Neural progenitor cell (in vitro differentiated cells): ENCODE measurements at regions not wholly inside any gene's neighbourhood (a gene's known extent, or its start where the extent isn't known, plus 50 kb on each side); places are given as distances from the start of the nearest gene placed in this dataset.
A peak's percentile ranks its signal among the peaks of the same experiment; 100 is the strongest.
"Not testable (repeated sequence)": the region's sequence is repeated elsewhere in the genome, so short reads cannot be mapped to it uniquely, and the experiment has no call there.

Experiments
- DNase-seq: peaks from one replicate; pipeline ENCODE4 v3.0.0-alpha.2; 2016; ENCODE audit warnings: low spot score
- H2AFZ ChIP-seq: fragments of 200-600 bp; sonication (generic); replicated peaks from 2 replicates; pipeline ENCODE4 v1.6.1; 2016; ENCODE audit warnings: antibody characterized with exemption
- H3F3A ChIP-seq: fragments of 200-600 bp; sonication (generic); 2 replicates; pipeline ENCODE4 v1.6.1; 2016; ENCODE audit warnings: antibody characterized with exemption, low read depth
- H3K27ac ChIP-seq: fragments of 200-600 bp; sonication (generic); 2 replicates; pipeline ENCODE4 v1.5.1; 2016; ENCODE audit warnings: mild to moderate bottlenecking
- H3K27me3 ChIP-seq: fragments of 200-600 bp; sonication (generic); 2 replicates; pipeline ENCODE4 v1.6.1; 2016; ENCODE audit warnings: mild to moderate bottlenecking, moderate library complexity
- H3K36me3 ChIP-seq: fragments of 200-600 bp; sonication (generic); 2 replicates; pipeline ENCODE4 v1.5.1; 2016
- H3K4me1 ChIP-seq: fragments of 200-600 bp; sonication (generic); 2 replicates; pipeline ENCODE4 v1.6.1; 2016; ENCODE audit warnings: mixed run types
- H3K4me2 ChIP-seq: fragments of 200-600 bp; sonication (generic); 2 replicates; pipeline ENCODE4 v1.6.1; 2016
- H3K4me3 ChIP-seq: fragments of 200-600 bp; sonication (generic); 2 replicates; pipeline ENCODE4 v1.5.1; 2016
- H3K79me2 ChIP-seq: fragments of 200-600 bp; sonication (generic); 2 replicates; pipeline ENCODE4 v1.6.1; 2016; ENCODE audit warnings: low read depth
- H3K9ac ChIP-seq: fragments of 200-600 bp; sonication (generic); 2 replicates; pipeline ENCODE4 v1.6.1; 2016
- H3K9me3 ChIP-seq: fragments of 200-600 bp; sonication (generic); 2 replicates; pipeline ENCODE4 v1.5.1; 2016; ENCODE audit warnings: low read depth
- H4K20me1 ChIP-seq: fragments of 200-600 bp; sonication (generic); 2 replicates; pipeline ENCODE4 v1.6.1; 2016; ENCODE audit warnings: low read depth
- H3K27ac Mint-ChIP-seq: 3 replicates; pipeline ENCODE4 v1.8.0; 2021; ENCODE audit warnings: mixed read lengths
- H3K27me3 Mint-ChIP-seq: 2 replicates; pipeline ENCODE4 v1.8.0; 2022; ENCODE audit warnings: low read depth, mild to moderate bottlenecking, inconsistent platforms, moderate library complexity, mixed read lengths; ENCODE audit not compliant: insufficient read depth
- H3K36me3 Mint-ChIP-seq: 3 replicates; pipeline ENCODE4 v1.8.0; 2021; ENCODE audit warnings: mixed read lengths
- H3K4me1 Mint-ChIP-seq: 3 replicates; pipeline ENCODE4 v1.8.0; 2021; ENCODE audit warnings: mixed read lengths
- H3K4me3 Mint-ChIP-seq: 3 replicates; pipeline ENCODE4 v1.8.0; 2021; ENCODE audit warnings: mild to moderate bottlenecking, moderate library complexity, mixed read lengths
- H3K9me3 Mint-ChIP-seq: 3 replicates; pipeline ENCODE4 v1.8.0; 2020; ENCODE audit warnings: mixed read lengths
- CTCF ChIP-seq: fragments of 200-600 bp; sonication (generic); IDR thresholded peaks from 2 replicates; pipeline ENCODE4 v1.5.1; 2017; ENCODE audit warnings: antibody characterized with exemption, mild to moderate bottlenecking
- EZH2 ChIP-seq: fragments of 200-600 bp; sonication (generic); IDR thresholded peaks from 2 replicates; pipeline ENCODE4 v1.6.1; 2017; ENCODE audit warnings: antibody characterized with exemption, mild to moderate bottlenecking, moderate library complexity
- EZH2phosphoT487 ChIP-seq: fragments of 200-600 bp; sonication (generic); IDR thresholded peaks from 2 replicates; pipeline ENCODE4 v1.6.1; 2017; ENCODE audit warnings: antibody characterized with exemption

GRCh38 chr5:17999858-18000257 lies 365.6 kb downstream of the TAF11L14 start:
- Mint-ChIP-seq H3K4me1 (no peaks in the 10 kb centered on the region), H3K9me3 (no peaks in the 10 kb centered on the region)

GRCh38 chr5:18000744-18001143 lies 366.5 kb downstream of the TAF11L14 start:
- Mint-ChIP-seq H3K4me3 (no peak overlapping the region), H3K27me3 (no peaks in the 10 kb centered on the region), H3K27ac (no peak overlapping the region), H3K4me1 (no peaks in the 10 kb centered on the region), H3K9me3 (peaks cover 7% of the 10 kb centered on the region), H3K36me3 (no peaks in the 10 kb centered on the region)
- Histone ChIP-seq H3K4me1 (no peaks in the 10 kb centered on the region), H3K4me3 (no peak overlapping the region), H3K4me2 (no peak overlapping the region), H3K79me2 (no peaks in the 10 kb centered on the region), H4K20me1 (no peaks in the 10 kb centered on the region), H3F3A (no peaks in the 10 kb centered on the region), H3K36me3 (no peaks in the 10 kb centered on the region), H3K9ac (no peak overlapping the region), H3K9me3 (no peaks in the 10 kb centered on the region), H2AFZ (peak overlapping the region; percentile 64), H3K27me3 (no peaks in the 10 kb centered on the region), H3K27ac (no peak overlapping the region)
- TF ChIP-seq EZH2phosphoT487: no peak
- no peak for TF ChIP-seq CTCF
- no peak for TF ChIP-seq EZH2
- no peak for DNase-seq

More at GRCh38 chr5:17999858-18000257, 365.6 kb downstream of the TAF11L14 start:
- Histone ChIP-seq H3K36me3 (no peaks in the 10 kb centered on the region), H2AFZ (no peak overlapping the region), H3K9me3 (no peaks in the 10 kb centered on the region), H3K4me1 (no peaks in the 10 kb centered on the region), H3K79me2 (no peaks in the 10 kb centered on the region), H3K27me3 (no peaks in the 10 kb centered on the region), H3F3A (no peaks in the 10 kb centered on the region), H3K9ac (no peak overlapping the region), H3K27ac (no peak overlapping the region), H4K20me1 (no peaks in the 10 kb centered on the region), H3K4me3 (no peak overlapping the region), H3K4me2 (no peak overlapping the region)
- Mint-ChIP-seq H3K36me3 (no peaks in the 10 kb centered on the region), H3K27me3 (no peaks in the 10 kb centered on the region), H3K27ac (no peak overlapping the region), H3K4me3 (no peak overlapping the region)
- DNase-seq: no peak
- TF ChIP-seq EZH2phosphoT487: no peak

GRCh38 chr5:18003312-18003711 lies 369.1 kb downstream of the TAF11L14 start:
- no peaks in the 10 kb centered on the region for H4K20me1 ChIP-seq
- H2AFZ ChIP-seq: no peak overlapping the region
- H3K9ac ChIP-seq: no peak overlapping the region
- no peak overlapping the region for H3K4me2 ChIP-seq
- Mint-ChIP-seq H3K9me3 (peaks cover 9% of the 10 kb centered on the region), H3K27ac (no peak overlapping the region), H3K36me3 (no peaks in the 10 kb centered on the region), H3K4me3 (no peak overlapping the region), H3K27me3 (no peaks in the 10 kb centered on the region), H3K4me1 (no peaks in the 10 kb centered on the region)
- H3F3A ChIP-seq: no peaks in the 10 kb centered on the region
- H3K36me3 ChIP-seq: no peaks in the 10 kb centered on the region
- H3K4me1 ChIP-seq: no peaks in the 10 kb centered on the region
- no peak overlapping the region for H3K27ac ChIP-seq
- H3K27me3 ChIP-seq: no peaks in the 10 kb centered on the region
- DNase-seq: no peak
- TF ChIP-seq EZH2phosphoT487 (no peak), CTCF (no peak), EZH2 (no peak)
- H3K79me2 ChIP-seq: no peaks in the 10 kb centered on the region
- H3K9me3 ChIP-seq: no peaks in the 10 kb centered on the region
- no peak overlapping the region for H3K4me3 ChIP-seq

- H3K4me3 Mint-ChIP-seq: no peak overlapping the region
- Histone ChIP-seq H3K27me3 (no peaks in the 10 kb centered on the region), H3K4me1 (no peaks in the 10 kb centered on the region), H3K79me2 (no peaks in the 10 kb centered on the region), H3K27ac (no peak overlapping the region), H4K20me1 (no peaks in the 10 kb centered on the region), H3K4me3 (no peak overlapping the region), H2AFZ (no peak overlapping the region), H3K36me3 (no peaks in the 10 kb centered on the region), H3F3A (no peaks in the 10 kb centered on the region), H3K4me2 (no peak overlapping the region), H3K9ac (no peak overlapping the region), H3K9me3 (no peaks in the 10 kb centered on the region)
- no peak for TF ChIP-seq EZH2
- no peak for TF ChIP-seq EZH2phosphoT487
- TF ChIP-seq CTCF: no peak
- H3K27ac Mint-ChIP-seq: no peak overlapping the region
- peaks cover 9% of the 10 kb centered on the region for H3K9me3 Mint-ChIP-seq
- H3K27me3 Mint-ChIP-seq: no peaks in the 10 kb centered on the region
- no peaks in the 10 kb centered on the region for H3K36me3 Mint-ChIP-seq
- no peak for DNase-seq
- H3K4me1 Mint-ChIP-seq: no peaks in the 10 kb centered on the region
These were observed 369.5 kb downstream of the TAF11L14 start for GRCh38 chr5:18003784-18004183.

GRCh38 chr5:18006235-18006634 lies 372.0 kb downstream of the TAF11L14 start:
- H3K36me3 ChIP-seq, H3K9me3 Mint-ChIP-seq, H3K4me1 Mint-ChIP-seq, H3K36me3 Mint-ChIP-seq, H3K9ac ChIP-seq, H3K27ac Mint-ChIP-seq, H3F3A ChIP-seq, H3K27me3 ChIP-seq, DNase-seq, H3K4me1 ChIP-seq, H3K4me3 ChIP-seq, H3K27ac ChIP-seq, H4K20me1 ChIP-seq, H3K4me2 ChIP-seq, H2AFZ ChIP-seq, H3K9me3 ChIP-seq, H3K4me3 Mint-ChIP-seq, H3K27me3 Mint-ChIP-seq, H3K79me2 ChIP-seq: not testable (repeated sequence)
